ENCODE measurements at regions not wholly inside any gene's neighbourhood (a gene's known extent, or its start where the extent isn't known, plus 50 kb on each side); places are given as distances from the start of the nearest gene placed in this dataset.

- no peaks in the 10 kb centered on the region for H4K20me1 ChIP-seq (ENCODE audit: insufficient read depth)
- peak; percentile 30 for DNase-seq
- no peaks in the 10 kb centered on the region for H3K9me3 ChIP-seq
- no peak for TF ChIP-seq MXI1 (IDR thresholded peaks at IDR 0.05; ENCODE audit: low read depth, low read length)
- TF ChIP-seq USF1 (IDR thresholded peaks at IDR 0.05; ENCODE audit: borderline replicate concordance, low read depth): no peak
- peak; percentile 47 for TF ChIP-seq PBX3 (IDR thresholded peaks at IDR 0.05)
- no peak for TF ChIP-seq USF2 (IDR thresholded peaks at IDR 0.05; ENCODE audit: borderline replicate concordance, low read depth, low read length)
- TF ChIP-seq MAX (IDR thresholded peaks at IDR 0.05; ENCODE audit: low read depth): no peak
- peak in 1 of 2 experiments; percentile 45; a peak in 1 of 4 replicates for TF ChIP-seq EP300 (IDR thresholded peaks at IDR 0.05; ENCODE audit: borderline replicate concordance in 1 of 2, low read depth in 1 of 2, low read length in 1 of 2)
- no peak for TF ChIP-seq CTCF (IDR thresholded peaks at IDR 0.05)
- no peak for TF ChIP-seq GABPA (IDR thresholded peaks at IDR 0.05; ENCODE audit: low read depth)
- TF ChIP-seq FOXJ3 (CRISPR knock-in tag; IDR thresholded peaks at IDR 0.05): no peak
- TF ChIP-seq SIN3A (IDR thresholded peaks at IDR 0.05; ENCODE audit: borderline replicate concordance, low read depth, low read length): no peak
- TF ChIP-seq JUND (IDR thresholded peaks at IDR 0.05): no peak
- no peak for TF ChIP-seq FOSL2 (IDR thresholded peaks at IDR 0.05; ENCODE audit: borderline replicate concordance, low read depth)
- TF ChIP-seq MEF2A (IDR thresholded peaks at IDR 0.05; ENCODE audit: borderline replicate concordance, low read depth): no peak
- no peak for TF ChIP-seq SMC3 (IDR thresholded peaks at IDR 0.05; ENCODE audit: low read depth, low read length)
- TF ChIP-seq TCF12 (IDR thresholded peaks at IDR 0.05): peak; percentile 45; the same call in 1 of the 2 replicates
- TF ChIP-seq RFX5 (IDR thresholded peaks at IDR 0.05; ENCODE audit: low read length): no peak
- TF ChIP-seq NFIC (IDR thresholded peaks at IDR 0.05; ENCODE audit: borderline replicate concordance): peak; percentile 27; the same call in 1 of the 2 replicates
- no peak for TF ChIP-seq FOXM1 (IDR thresholded peaks at IDR 0.05; ENCODE audit: low read depth)
- TF ChIP-seq RXRA (IDR thresholded peaks at IDR 0.05; ENCODE audit: borderline replicate concordance, low read depth): no peak; the same call in 1 of the 2 replicates
- TF ChIP-seq CHD2 (IDR thresholded peaks at IDR 0.05; ENCODE audit: low read length, partially characterized antibody): no peak
- TF ChIP-seq GATA2 (CRISPR knock-in tag; IDR thresholded peaks at IDR 0.05): no peak; the same call in 1 of the 2 replicates
- TF ChIP-seq ELF1 (IDR thresholded peaks at IDR 0.05): no peak
- TF ChIP-seq RAD21 (IDR thresholded peaks at IDR 0.05; ENCODE audit: low read length): 0 out of 2 replicates have a peak, but pooled peaks have one; percentile 12
- no peak for TF ChIP-seq ZBTB33 (IDR thresholded peaks at IDR 0.05; ENCODE audit: borderline replicate concordance, low read depth)
- no peak for TF ChIP-seq TEAD4 (IDR thresholded peaks at IDR 0.05; ENCODE audit: borderline replicate concordance, insufficient read depth)
- 6% methylated on average over 4 of the region's 4 CpGs for WGBS (ENCODE audit: low lambda C conversion rate)
- ChIA-PET POLR2A (no interaction called here), CTCF (interaction anchor here (0.6 to 1.1 kb wide), 3 partner anchors 30 to 83 kb away, joined by 3 to 5 read pairs (median 3); no protein-coding TSS in a partner anchor)
- H3K4me1 ChIP-seq (ENCODE audit: control insufficient read depth in 1 of 2, insufficient read depth in 2 of 2, low read depth in 1 of 2, low read length in 1 of 2): peaks cover 5 to 42% of the 10 kb centered on the region in 2 experiments
- no peaks in the 10 kb centered on the region for H3K36me3 ChIP-seq (replicated peaks in 1 of 2; ENCODE audit: control insufficient read depth in 1 of 2, insufficient read depth in 2 of 2, low read length in 1 of 2)
- peaks cover 18% of the 10 kb centered on the region for H3F3A ChIP-seq (replicated peaks; ENCODE audit: insufficient read depth)
- no peaks in the 10 kb centered on the region for H3K27me3 ChIP-seq (ENCODE audit: insufficient read depth)
- H3K9me2 ChIP-seq: no peaks in the 10 kb centered on the region
- peak overlapping the region; percentile 60 to 84 for H3K27ac ChIP-seq (ENCODE audit: low read depth in 2 of 2, low read length in 1 of 2)
- H3K79me2 ChIP-seq (ENCODE audit: insufficient read depth): no peaks in the 10 kb centered on the region
- H3K4me2 ChIP-seq: peak overlapping the region; percentile 42
- H3K9ac ChIP-seq: no peak overlapping the region
- H2AFZ ChIP-seq (ENCODE audit: low read depth): peak overlapping the region; percentile 20
- no peak overlapping the region for H3K4me3 ChIP-seq (ENCODE audit: low read depth in 2 of 2, low read length in 1 of 2)
These were observed 363.4 kb upstream of the BOD1L1 start for GRCh38 chr4:13990596-13991589.

Data from SK-N-SH (cell line).